Epithelial cell of esophagus (primary cell): ENCODE measurements at regions not wholly inside any gene's neighbourhood (a gene's known extent, or its start where the extent isn't known, plus 50 kb on each side); places are given as distances from the start of the nearest gene placed in this dataset.

Experiments
- DNase-seq: peaks from one replicate; pipeline ENCODE4 v3.0.0; 2010; ENCODE audit warnings: low read depth
- H3K4me3 ChIP-seq: 2 replicates; pipeline ENCODE4 v1.5.1; 2011; ENCODE audit warnings: mild to moderate bottlenecking, low read length, control low read depth
- TF ChIP-seq, protein P1 (sequence below): IDR thresholded peaks from 2 replicates; pipeline ENCODE4 v1.5.1; 2011; ENCODE audit warnings: low read depth, mild to moderate bottlenecking, low read length, control low read depth, inconsistent platforms; ENCODE audit not compliant: insufficient read depth; ENCODE audit errors: missing control alignments

- TF ChIP-seq, protein P1, sequence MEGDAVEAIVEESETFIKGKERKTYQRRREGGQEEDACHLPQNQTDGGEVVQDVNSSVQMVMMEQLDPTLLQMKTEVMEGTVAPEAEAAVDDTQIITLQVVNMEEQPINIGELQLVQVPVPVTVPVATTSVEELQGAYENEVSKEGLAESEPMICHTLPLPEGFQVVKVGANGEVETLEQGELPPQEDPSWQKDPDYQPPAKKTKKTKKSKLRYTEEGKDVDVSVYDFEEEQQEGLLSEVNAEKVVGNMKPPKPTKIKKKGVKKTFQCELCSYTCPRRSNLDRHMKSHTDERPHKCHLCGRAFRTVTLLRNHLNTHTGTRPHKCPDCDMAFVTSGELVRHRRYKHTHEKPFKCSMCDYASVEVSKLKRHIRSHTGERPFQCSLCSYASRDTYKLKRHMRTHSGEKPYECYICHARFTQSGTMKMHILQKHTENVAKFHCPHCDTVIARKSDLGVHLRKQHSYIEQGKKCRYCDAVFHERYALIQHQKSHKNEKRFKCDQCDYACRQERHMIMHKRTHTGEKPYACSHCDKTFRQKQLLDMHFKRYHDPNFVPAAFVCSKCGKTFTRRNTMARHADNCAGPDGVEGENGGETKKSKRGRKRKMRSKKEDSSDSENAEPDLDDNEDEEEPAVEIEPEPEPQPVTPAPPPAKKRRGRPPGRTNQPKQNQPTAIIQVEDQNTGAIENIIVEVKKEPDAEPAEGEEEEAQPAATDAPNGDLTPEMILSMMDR = no peak
- DNase-seq = no peak
- H3K4me3 ChIP-seq = no peak overlapping the region
Observed at GRCh38 chr20:47936612-47937011, 151.3 kb upstream of the SULF2 start.

DNA sequence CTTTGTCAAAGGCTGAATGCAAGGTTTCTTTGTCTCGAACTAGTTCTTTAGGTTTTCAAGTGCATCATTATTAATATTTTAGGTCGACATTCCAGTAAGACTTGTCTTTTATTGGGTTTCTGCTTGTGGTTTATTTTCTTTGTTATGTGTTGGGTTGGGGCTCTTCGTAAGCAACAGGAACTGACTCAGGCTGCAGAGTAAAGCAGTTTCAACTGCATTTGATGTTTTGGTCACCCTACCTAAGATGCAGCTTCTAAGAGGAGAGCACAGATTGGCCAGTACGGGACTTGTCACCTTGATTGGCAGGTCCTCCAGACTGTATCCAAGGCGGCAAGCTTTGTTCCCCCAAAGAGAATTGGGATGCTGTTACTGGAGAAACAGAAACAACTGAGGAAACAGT is 149.5 kb upstream of the SULF2 start:
- peak; percentile 86 for DNase-seq
- H3K4me3 ChIP-seq = no peak overlapping the region
- TF ChIP-seq, protein P1 = no peak

- H3K4me3 ChIP-seq = no peak overlapping the region
- no peak for DNase-seq
- TF ChIP-seq, protein P1 = no peak
Observed at GRCh38 chr20:47931443-47931842, 146.2 kb upstream of the SULF2 start.

- TF ChIP-seq, protein P1 = no peak
- no peak overlapping the region for H3K4me3 ChIP-seq
- no peak for DNase-seq
Observed at GRCh38 chr20:47931002-47931401, 145.7 kb upstream of the SULF2 start.

DNA sequence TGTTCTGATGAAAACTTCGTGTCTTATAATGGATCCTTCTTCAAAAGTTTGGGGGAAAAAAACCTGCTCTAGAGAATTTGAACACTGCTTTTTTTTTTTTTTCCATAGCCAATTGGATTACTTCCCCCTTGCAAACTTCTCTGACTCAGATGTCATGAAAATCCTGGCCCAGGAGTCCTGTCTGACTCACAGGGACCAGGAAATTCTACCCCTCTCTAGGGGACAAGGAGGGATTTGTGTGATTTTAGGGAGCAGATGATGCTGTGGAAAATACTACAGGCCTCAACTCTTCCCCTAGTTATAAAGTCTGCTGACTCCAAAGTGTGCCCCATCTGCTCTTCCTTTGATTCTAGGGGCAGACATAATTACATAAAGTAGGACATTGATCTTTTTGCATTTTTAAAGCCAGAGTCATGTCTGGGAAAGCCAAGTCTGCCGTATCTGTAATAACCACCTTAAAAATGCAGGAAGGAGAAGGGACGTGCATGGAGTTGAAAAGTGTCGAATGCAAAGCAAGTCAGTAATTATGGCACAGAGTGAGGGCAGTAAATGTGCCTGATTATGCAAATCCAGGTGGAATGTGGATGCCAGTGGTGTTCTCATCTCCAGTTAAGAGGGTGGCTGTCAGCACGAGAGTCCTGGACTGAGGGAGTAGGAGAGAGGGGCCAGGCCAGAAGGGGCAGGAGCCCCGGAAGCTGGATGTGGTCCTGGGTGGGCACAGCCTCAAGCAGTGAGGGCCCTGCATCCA is 144.3 kb upstream of the SULF2 start:
- peak; percentile 84 for DNase-seq
- no peak overlapping the region for H3K4me3 ChIP-seq
- TF ChIP-seq, protein P1 = no peak

GRCh38 chr20:47927944-47928343 is 142.7 kb upstream of the SULF2 start:
- DNase-seq = peak; percentile 93
- TF ChIP-seq, protein P1 = no peak
- no peak overlapping the region for H3K4me3 ChIP-seq

DNA sequence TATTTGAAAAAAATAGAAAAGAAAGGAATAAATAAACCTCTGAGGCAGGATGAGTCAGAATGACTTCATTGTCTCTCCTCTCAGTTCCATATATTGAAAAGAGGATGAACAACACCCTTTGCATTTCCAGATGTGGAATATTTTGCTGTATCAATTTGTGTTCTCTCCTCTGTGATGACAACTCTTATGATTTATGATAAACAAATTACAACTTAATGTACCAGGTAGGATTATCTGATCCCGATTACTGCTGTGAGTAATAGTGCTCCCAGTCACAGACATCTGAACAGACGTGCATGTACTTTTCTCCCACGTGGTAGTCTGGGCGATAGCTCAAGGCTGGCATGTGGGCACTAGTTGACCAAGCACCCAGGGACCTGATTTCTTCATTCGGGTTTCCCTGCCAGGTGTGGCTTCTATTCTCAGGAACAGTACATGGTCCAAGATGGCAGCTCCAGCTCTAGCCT is 142.1 kb upstream of the SULF2 start:
- H3K4me3 ChIP-seq = no peak overlapping the region
- peak; percentile 99 for DNase-seq
- TF ChIP-seq, protein P1 = no peak
